ENCODE measurements at regions not wholly inside any gene's neighbourhood (a gene's known extent, or its start where the extent isn't known, plus 50 kb on each side); places are given as distances from the start of the nearest gene placed in this dataset.

GRCh38 chr21:38725196-38726157 lies 80.3 kb upstream of the ETS2 start:
- Mint-ChIP-seq H3K36me3 (no peaks in the 10 kb centered on the region), H3K4me3 (no peak overlapping the region), H3K4me1 (peaks cover 5% of the 10 kb centered on the region), H3K27ac (no peak overlapping the region), H3K9me3 (peaks cover 29% of the 10 kb centered on the region), H3K27me3 (ENCODE audit: insufficient read depth, low read depth) (no peaks in the 10 kb centered on the region)
- TF ChIP-seq EZH2phosphoT487 (IDR thresholded peaks at IDR 0.05) (no peak), EZH2 (IDR thresholded peaks at IDR 0.05) (no peak), CTCF (IDR thresholded peaks at IDR 0.05) (no peak)
- DNase-seq (ENCODE audit: low spot score) = no peak
- no peaks in the 10 kb centered on the region for H3K36me3 ChIP-seq
- H3K9ac ChIP-seq = no peak overlapping the region
- no peak overlapping the region for H3K4me2 ChIP-seq
- H4K20me1 ChIP-seq (ENCODE audit: low read depth) = no peaks in the 10 kb centered on the region
- peaks cover 4% of the 10 kb centered on the region for H3K4me1 ChIP-seq
- no peaks in the 10 kb centered on the region for H3K79me2 ChIP-seq (ENCODE audit: low read depth)
- H3F3A ChIP-seq (ENCODE audit: low read depth) = no peaks in the 10 kb centered on the region
- H3K4me3 ChIP-seq = no peak overlapping the region
- H3K27me3 ChIP-seq = no peaks in the 10 kb centered on the region
- H2AFZ ChIP-seq (replicated peaks) = no peak overlapping the region
- no peak overlapping the region for H3K27ac ChIP-seq
- H3K9me3 ChIP-seq (ENCODE audit: low read depth) = no peaks in the 10 kb centered on the region

- no peak overlapping the region for H3K27ac Mint-ChIP-seq
- H3K4me1 ChIP-seq = peaks cover 1% of the 10 kb centered on the region
- H3K27me3 ChIP-seq = no peaks in the 10 kb centered on the region
- H3K36me3 Mint-ChIP-seq = no peaks in the 10 kb centered on the region
- H3K9ac ChIP-seq = no peak overlapping the region
- no peaks in the 10 kb centered on the region for H3K9me3 ChIP-seq (ENCODE audit: low read depth)
- no peak overlapping the region for H3K4me3 Mint-ChIP-seq
- no peaks in the 10 kb centered on the region for H3K79me2 ChIP-seq (ENCODE audit: low read depth)
- H3K36me3 ChIP-seq = no peaks in the 10 kb centered on the region
- H3K27ac ChIP-seq = no peak overlapping the region
- H2AFZ ChIP-seq (replicated peaks) = no peak overlapping the region
- no peaks in the 10 kb centered on the region for H3K27me3 Mint-ChIP-seq (ENCODE audit: insufficient read depth, low read depth)
- no peak overlapping the region for H3K4me2 ChIP-seq
- no peak overlapping the region for H3K4me3 ChIP-seq
- TF ChIP-seq EZH2 (IDR thresholded peaks at IDR 0.05) = no peak
- TF ChIP-seq CTCF (IDR thresholded peaks at IDR 0.05) = no peak
- peaks cover 29% of the 10 kb centered on the region for H3K9me3 Mint-ChIP-seq
- no peaks in the 10 kb centered on the region for H3F3A ChIP-seq (ENCODE audit: low read depth)
- DNase-seq (ENCODE audit: low spot score) = no peak
- H4K20me1 ChIP-seq (ENCODE audit: low read depth) = no peaks in the 10 kb centered on the region
- peaks cover 9% of the 10 kb centered on the region for H3K4me1 Mint-ChIP-seq
Observed at GRCh38 chr21:38726482-38726881, 79.2 kb upstream of the ETS2 start.

- no peak overlapping the region for H3K27ac ChIP-seq
- DNase-seq (ENCODE audit: low spot score) = no peak
- H3K4me3 Mint-ChIP-seq = no peak overlapping the region
- TF ChIP-seq CTCF (IDR thresholded peaks at IDR 0.05) (no peak), EZH2phosphoT487 (IDR thresholded peaks at IDR 0.05) (no peak), EZH2 (IDR thresholded peaks at IDR 0.05) (no peak)
- H3K36me3 Mint-ChIP-seq = no peaks in the 10 kb centered on the region
- H3K27ac Mint-ChIP-seq = no peak overlapping the region
- no peak overlapping the region for H3K4me2 ChIP-seq
- H3K27me3 Mint-ChIP-seq (ENCODE audit: insufficient read depth, low read depth) = peaks cover 4% of the 10 kb centered on the region
- no peak overlapping the region for H3K4me3 ChIP-seq
- H2AFZ ChIP-seq (replicated peaks) = no peak overlapping the region
- H3K27me3 ChIP-seq = peaks cover under 1% of the 10 kb centered on the region
- peaks cover 3% of the 10 kb centered on the region for H3K4me1 ChIP-seq
- no peaks in the 10 kb centered on the region for H3K9me3 ChIP-seq (ENCODE audit: low read depth)
- no peaks in the 10 kb centered on the region for H3K79me2 ChIP-seq (ENCODE audit: low read depth)
- peaks cover 14% of the 10 kb centered on the region for H3K4me1 Mint-ChIP-seq
- H3K9me3 Mint-ChIP-seq = peaks cover 17% of the 10 kb centered on the region
- H4K20me1 ChIP-seq (ENCODE audit: low read depth) = no peaks in the 10 kb centered on the region
- H3K36me3 ChIP-seq = no peaks in the 10 kb centered on the region
- no peak overlapping the region for H3K9ac ChIP-seq
- H3F3A ChIP-seq (ENCODE audit: low read depth) = peaks cover 3% of the 10 kb centered on the region
Observed at GRCh38 chr21:38729291-38729690, 76.4 kb upstream of the ETS2 start.
